Stimulated activated memory B cell treated with anti-CD40 and anti-IgM and Interleukin-4, amounts not matched to agents 10 μg/mL and 1 μg/mL and 100 μg/mL, for 72 hours (primary cell): ENCODE measurements at regions not wholly inside any gene's neighbourhood (a gene's known extent, or its start where the extent isn't known, plus 50 kb on each side); places are given as distances from the start of the nearest gene placed in this dataset.
A peak's percentile ranks its signal among the peaks of the same experiment; 100 is the strongest.

Experiments
- ATAC-seq: fragments of 150-1000 bp; cut with Tn5 transposase; 2 replicates; pipeline ENCODE4 v1.10.0; 2021
- H3K27ac Mint-ChIP-seq: one replicate; pipeline ENCODE4 v1.8.0; 2022; ENCODE audit warnings: mild to moderate bottlenecking, mixed read lengths
- H3K27me3 Mint-ChIP-seq: one replicate; pipeline ENCODE4 v1.8.0; 2022; ENCODE audit warnings: mixed read lengths
- H3K36me3 Mint-ChIP-seq: one replicate; pipeline ENCODE4 v1.8.0; 2022; ENCODE audit warnings: mixed read lengths
- H3K4me1 Mint-ChIP-seq: one replicate; pipeline ENCODE4 v1.8.0; 2022; ENCODE audit warnings: mixed read lengths
- H3K4me3 Mint-ChIP-seq: one replicate; pipeline ENCODE4 v1.8.0; 2022; ENCODE audit warnings: mild to moderate bottlenecking, moderate library complexity, mixed read lengths
- H3K9me3 Mint-ChIP-seq: one replicate; pipeline ENCODE4 v1.8.0; 2022; ENCODE audit warnings: mixed read lengths

- Mint-ChIP-seq H3K9me3 (no peaks in the 10 kb centered on the region), H3K4me3 (no peak overlapping the region), H3K27ac (no peak overlapping the region), H3K27me3 (no peaks in the 10 kb centered on the region), H3K36me3 (no peaks in the 10 kb centered on the region), H3K4me1 (no peaks in the 10 kb centered on the region)
- ATAC-seq = no peak
Measured at GRCh38 chr2:52141076-52141475, 1109.1 kb upstream of the NRXN1 start.

DNA sequence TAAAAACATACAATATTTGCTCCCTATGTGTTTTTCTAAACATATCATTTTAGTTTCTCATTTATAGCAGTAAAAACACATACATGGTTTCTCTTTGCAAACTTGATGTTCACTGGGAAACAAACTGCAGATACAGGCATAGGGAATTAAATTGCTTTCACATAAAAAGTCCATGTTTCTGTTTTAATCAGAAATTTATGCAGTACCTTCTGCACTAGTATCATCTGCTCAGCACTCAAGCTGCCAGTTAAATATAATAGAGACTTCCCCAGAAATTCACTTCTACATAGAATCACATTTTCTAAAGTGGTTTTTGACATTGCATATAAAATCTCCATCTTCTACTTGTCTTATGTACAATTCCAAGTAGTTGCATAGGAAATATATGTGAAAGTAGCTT, 1107.3 kb upstream of the NRXN1 start:
- ATAC-seq = no peak
- Mint-ChIP-seq H3K4me1 (no peaks in the 10 kb centered on the region), H3K4me3 (no peak overlapping the region), H3K36me3 (no peaks in the 10 kb centered on the region), H3K27ac (no peak overlapping the region), H3K9me3 (no peaks in the 10 kb centered on the region), H3K27me3 (no peaks in the 10 kb centered on the region)

DNA sequence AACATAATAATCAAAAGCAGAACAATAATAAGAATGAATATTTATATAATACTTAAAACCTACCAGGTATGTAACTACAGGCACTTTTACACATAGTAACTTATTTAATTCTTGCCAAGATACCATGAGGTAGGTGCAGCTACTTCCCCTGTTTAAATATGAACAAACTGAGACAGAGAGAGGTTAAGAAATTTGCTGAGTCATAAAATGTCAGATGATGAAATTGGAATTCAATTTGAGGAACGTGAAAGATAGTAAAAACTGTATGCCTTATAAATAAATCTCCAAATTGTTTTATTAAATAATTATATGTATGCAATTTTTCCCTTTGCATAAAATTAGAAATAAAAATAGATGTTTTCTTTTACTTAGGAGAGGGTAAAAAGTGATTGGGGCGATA, 1103.3 kb upstream of the NRXN1 start:
- Mint-ChIP-seq H3K9me3 (peaks cover 3% of the 10 kb centered on the region), H3K27me3 (no peaks in the 10 kb centered on the region), H3K4me3 (no peak overlapping the region), H3K36me3 (no peaks in the 10 kb centered on the region), H3K27ac (no peak overlapping the region), H3K4me1 (no peaks in the 10 kb centered on the region)
- ATAC-seq = no peak

GRCh38 chr2:52128081-52128480, 1096.1 kb upstream of the NRXN1 start:
- no peak for ATAC-seq
- no peak overlapping the region for H3K27ac Mint-ChIP-seq
- no peaks in the 10 kb centered on the region for H3K27me3 Mint-ChIP-seq
- no peak overlapping the region for H3K4me3 Mint-ChIP-seq
- H3K9me3 Mint-ChIP-seq = peaks cover 3% of the 10 kb centered on the region
- H3K4me1 Mint-ChIP-seq = no peaks in the 10 kb centered on the region
- H3K36me3 Mint-ChIP-seq = no peaks in the 10 kb centered on the region

- ATAC-seq = no peak
- Mint-ChIP-seq H3K27ac (no peak overlapping the region), H3K4me3 (no peak overlapping the region), H3K27me3 (no peaks in the 10 kb centered on the region), H3K36me3 (no peaks in the 10 kb centered on the region), H3K4me1 (no peaks in the 10 kb centered on the region), H3K9me3 (peaks cover 3% of the 10 kb centered on the region)
Measured at GRCh38 chr2:52127527-52127926, 1095.6 kb upstream of the NRXN1 start.

- no peak for ATAC-seq
- Mint-ChIP-seq H3K9me3 (no peaks in the 10 kb centered on the region), H3K27ac (no peak overlapping the region), H3K27me3 (no peaks in the 10 kb centered on the region), H3K4me1 (no peaks in the 10 kb centered on the region), H3K4me3 (no peak overlapping the region), H3K36me3 (no peaks in the 10 kb centered on the region)
Measured at GRCh38 chr2:52117299-52117698, 1085.4 kb upstream of the NRXN1 start.

GRCh38 chr2:52115750-52116149, 1083.8 kb upstream of the NRXN1 start:
- Mint-ChIP-seq H3K27me3 (no peaks in the 10 kb centered on the region), H3K9me3 (no peaks in the 10 kb centered on the region), H3K4me3 (no peak overlapping the region), H3K36me3 (no peaks in the 10 kb centered on the region), H3K27ac (no peak overlapping the region), H3K4me1 (no peaks in the 10 kb centered on the region)
- ATAC-seq = no peak

DNA sequence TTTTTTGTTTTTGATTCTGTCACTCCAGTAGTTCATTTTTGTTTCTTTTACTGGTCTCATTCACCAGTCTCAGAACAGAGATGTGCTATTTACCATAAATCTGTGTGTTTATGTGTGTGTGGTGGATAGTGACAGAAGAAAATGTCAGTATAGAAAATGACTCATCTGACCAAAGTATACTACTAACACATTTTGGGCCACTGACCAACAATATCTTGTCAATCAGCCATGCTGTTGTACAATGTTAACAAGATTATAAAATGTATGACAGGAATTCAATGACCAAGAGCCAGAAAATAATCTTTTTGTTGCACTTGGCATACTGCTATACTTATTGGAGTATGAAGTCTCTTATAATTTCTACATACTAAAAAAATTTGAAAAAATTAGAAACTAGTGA, 1081.4 kb upstream of the NRXN1 start:
- Mint-ChIP-seq H3K36me3 (no peaks in the 10 kb centered on the region), H3K9me3 (no peaks in the 10 kb centered on the region), H3K4me1 (no peaks in the 10 kb centered on the region), H3K27ac (no peak overlapping the region), H3K4me3 (no peak overlapping the region), H3K27me3 (no peaks in the 10 kb centered on the region)
- ATAC-seq = no peak

DNA sequence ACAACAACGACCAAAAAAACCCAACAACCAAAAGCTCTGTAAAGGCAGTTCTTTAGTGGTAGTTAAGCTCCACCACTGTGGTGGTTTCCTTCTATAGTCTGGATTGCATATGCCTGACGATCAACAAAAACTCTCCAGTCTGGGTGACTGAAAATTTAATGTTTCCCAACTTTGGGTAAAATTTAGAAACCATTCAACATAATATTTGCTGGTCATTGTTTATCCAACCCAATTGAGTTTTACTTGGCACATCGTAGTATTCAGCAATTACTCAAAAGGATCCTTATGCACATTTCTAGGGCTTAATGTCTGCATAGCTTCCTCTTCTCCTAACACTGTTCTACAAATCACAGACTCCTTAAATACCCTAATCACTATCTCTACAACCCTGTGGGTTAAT, 1080.2 kb upstream of the NRXN1 start:
- Mint-ChIP-seq H3K4me3 (no peak overlapping the region), H3K4me1 (no peaks in the 10 kb centered on the region), H3K9me3 (no peaks in the 10 kb centered on the region), H3K36me3 (no peaks in the 10 kb centered on the region), H3K27ac (no peak overlapping the region), H3K27me3 (no peaks in the 10 kb centered on the region)
- ATAC-seq = no peak

- no peaks in the 10 kb centered on the region for H3K4me1 Mint-ChIP-seq
- H3K27ac Mint-ChIP-seq = no peak overlapping the region
- H3K9me3 Mint-ChIP-seq = no peaks in the 10 kb centered on the region
- H3K27me3 Mint-ChIP-seq = no peaks in the 10 kb centered on the region
- H3K36me3 Mint-ChIP-seq = no peaks in the 10 kb centered on the region
- H3K4me3 Mint-ChIP-seq = no peak overlapping the region
- ATAC-seq = no peak
Measured at GRCh38 chr2:52107124-52107523, 1075.2 kb upstream of the NRXN1 start.

- Mint-ChIP-seq H3K27me3 (no peaks in the 10 kb centered on the region), H3K4me3 (no peak overlapping the region), H3K4me1 (no peaks in the 10 kb centered on the region), H3K36me3 (no peaks in the 10 kb centered on the region), H3K27ac (no peak overlapping the region), H3K9me3 (no peaks in the 10 kb centered on the region)
- no peak for ATAC-seq
Measured at GRCh38 chr2:52097071-52097470, 1065.1 kb upstream of the NRXN1 start.

- Mint-ChIP-seq H3K4me1 (no peaks in the 10 kb centered on the region), H3K36me3 (no peaks in the 10 kb centered on the region), H3K27me3 (no peaks in the 10 kb centered on the region), H3K9me3 (peaks cover 2% of the 10 kb centered on the region), H3K27ac (no peak overlapping the region), H3K4me3 (no peak overlapping the region)
- no peak for ATAC-seq
Measured at GRCh38 chr2:52084759-52085158, 1052.8 kb upstream of the NRXN1 start.

- Mint-ChIP-seq H3K4me3 (no peak overlapping the region), H3K9me3 (peaks cover 2% of the 10 kb centered on the region), H3K4me1 (no peaks in the 10 kb centered on the region), H3K27ac (no peak overlapping the region), H3K27me3 (no peaks in the 10 kb centered on the region), H3K36me3 (no peaks in the 10 kb centered on the region)
- no peak for ATAC-seq
Measured at GRCh38 chr2:52083214-52083613, 1051.3 kb upstream of the NRXN1 start.

GRCh38 chr2:52082646-52083045, 1050.7 kb upstream of the NRXN1 start:
- Mint-ChIP-seq H3K27me3 (no peaks in the 10 kb centered on the region), H3K4me3 (no peak overlapping the region), H3K36me3 (no peaks in the 10 kb centered on the region), H3K4me1 (no peaks in the 10 kb centered on the region), H3K27ac (no peak overlapping the region), H3K9me3 (peaks cover 2% of the 10 kb centered on the region)
- no peak for ATAC-seq

GRCh38 chr2:52079602-52080001, 1047.7 kb upstream of the NRXN1 start:
- ATAC-seq = no peak
- Mint-ChIP-seq H3K4me3 (no peak overlapping the region), H3K27me3 (no peaks in the 10 kb centered on the region), H3K9me3 (peaks cover 4% of the 10 kb centered on the region), H3K36me3 (no peaks in the 10 kb centered on the region), H3K27ac (no peak overlapping the region), H3K4me1 (no peaks in the 10 kb centered on the region)

- Mint-ChIP-seq H3K27ac (no peak overlapping the region), H3K36me3 (no peaks in the 10 kb centered on the region), H3K4me1 (no peaks in the 10 kb centered on the region), H3K4me3 (no peak overlapping the region), H3K27me3 (no peaks in the 10 kb centered on the region), H3K9me3 (peaks cover 4% of the 10 kb centered on the region)
- ATAC-seq = no peak
Measured at GRCh38 chr2:52077159-52077558, 1045.2 kb upstream of the NRXN1 start.

DNA sequence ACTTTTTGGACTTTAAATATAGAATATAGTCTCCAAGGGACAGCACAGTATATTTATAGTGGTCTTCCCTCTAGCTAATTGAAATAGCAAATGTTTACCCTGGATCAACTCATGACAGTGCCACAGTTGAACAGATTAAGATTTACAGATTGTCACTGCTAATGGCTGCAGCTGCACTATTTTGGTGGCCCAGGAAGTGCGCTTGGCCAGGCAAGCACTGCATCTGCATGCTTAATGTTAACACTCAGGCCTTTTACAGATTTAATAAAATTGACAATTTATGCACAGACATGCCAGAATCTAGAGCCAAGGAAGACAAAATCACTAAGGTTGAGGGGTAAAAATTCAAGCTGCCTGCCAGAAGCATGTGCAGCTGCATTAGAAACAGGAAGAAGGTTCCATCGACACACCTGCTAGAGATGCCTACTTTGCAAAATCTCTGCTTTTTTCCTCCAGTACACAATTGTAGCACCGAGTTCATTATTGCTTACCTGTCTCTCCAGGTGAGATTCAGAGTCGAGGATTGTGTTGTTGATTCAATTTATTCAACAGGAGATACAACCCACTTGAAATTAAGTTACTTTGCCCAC, 1042.3 kb upstream of the NRXN1 start:
- Mint-ChIP-seq H3K27ac (peak overlapping the region; percentile 37), H3K9me3 (peaks cover 4% of the 10 kb centered on the region), H3K27me3 (no peaks in the 10 kb centered on the region), H3K36me3 (no peaks in the 10 kb centered on the region), H3K4me1 (no peaks in the 10 kb centered on the region), H3K4me3 (no peak overlapping the region)
- ATAC-seq = peak; percentile 41
